ENCODE measurements at regions not wholly inside any gene's neighbourhood (a gene's known extent, or its start where the extent isn't known, plus 50 kb on each side); places are given as distances from the start of the nearest gene placed in this dataset.
"Not testable (repeated sequence)": the region's sequence is repeated elsewhere in the genome, so short reads cannot be mapped to it uniquely, and the experiment has no call there.

GRCh38 chr12:75666126-75666938 is 154.9 kb upstream of the KRR1 start:
- no peak for DNase-seq
- ChIA-PET POLR2A (no interaction called here), CTCF (interaction anchor here (1.3 kb wide), 1 partner anchor 118 kb away, joined by 5 read pairs; no protein-coding TSS in a partner anchor)
- Mint-ChIP-seq H3K4me3 (no peak overlapping the region), H3K27me3 (no peaks in the 10 kb centered on the region), H3K4me1 (no peaks in the 10 kb centered on the region), H3K27ac (no peak overlapping the region), H3K9me3 (ENCODE audit: low read depth) (no peaks in the 10 kb centered on the region), H3K36me3 (ENCODE audit: low read depth) (no peaks in the 10 kb centered on the region)
- ATAC-seq: no peak
- intact Hi-C loops (cut with DNase I, micrococcal nuclease): no loop called here

GRCh38 chr12:75665216-75665615 is 153.8 kb upstream of the KRR1 start:
- intact Hi-C loops (cut with DNase I, micrococcal nuclease): no loop called here
- ATAC-seq (no peak), DNase-seq (no peak)
- POLR2A ChIA-PET: no interaction called here
- H3K36me3 Mint-ChIP-seq (ENCODE audit: low read depth): no peaks in the 10 kb centered on the region
- CTCF ChIA-PET: interaction anchor here (1.3 kb wide), 1 partner anchor 119 kb away, joined by 5 read pairs; no protein-coding TSS in a partner anchor
- H3K4me3 Mint-ChIP-seq: no peak overlapping the region
- no peaks in the 10 kb centered on the region for H3K27me3 Mint-ChIP-seq
- H3K9me3 Mint-ChIP-seq (ENCODE audit: low read depth): no peaks in the 10 kb centered on the region
- H3K27ac Mint-ChIP-seq: no peak overlapping the region
- H3K4me1 Mint-ChIP-seq: no peaks in the 10 kb centered on the region

GRCh38 chr12:75662511-75663159 is 151.2 kb upstream of the KRR1 start:
- ChIA-PET CTCF (interaction anchor here (0.7 kb wide), 1 partner anchor 294 kb away, joined by 4 read pairs; no protein-coding TSS in a partner anchor), POLR2A (no interaction called here)

GRCh38 chr12:75661908-75662307 is 150.5 kb upstream of the KRR1 start:
- H3K27me3 Mint-ChIP-seq: no peaks in the 10 kb centered on the region
- peaks cover 6% of the 10 kb centered on the region for H3K4me1 Mint-ChIP-seq
- ChIA-PET POLR2A (no interaction called here), CTCF (interaction anchor here (0.7 to 1.6 kb wide), 2 partner anchors 16 to 293 kb away, joined by 3 to 4 read pairs; no protein-coding TSS in a partner anchor)
- no peaks in the 10 kb centered on the region for H3K9me3 Mint-ChIP-seq (ENCODE audit: low read depth)
- ATAC-seq: no peak
- H3K36me3 Mint-ChIP-seq (ENCODE audit: low read depth): no peaks in the 10 kb centered on the region
- H3K27ac Mint-ChIP-seq: no peak overlapping the region
- intact Hi-C loops (cut with DNase I, micrococcal nuclease): no loop called here
- no peak for DNase-seq
- H3K4me3 Mint-ChIP-seq: no peak overlapping the region

More at GRCh38 chr12:75662511-75663159, 151.2 kb upstream of the KRR1 start:
- H3K36me3 Mint-ChIP-seq (ENCODE audit: low read depth): no peaks in the 10 kb centered on the region
- no peaks in the 10 kb centered on the region for H3K27me3 Mint-ChIP-seq
- ATAC-seq (no peak), DNase-seq (no peak)
- no peaks in the 10 kb centered on the region for H3K9me3 Mint-ChIP-seq (ENCODE audit: low read depth)
- intact Hi-C loops (cut with DNase I, micrococcal nuclease): no loop called here
- no peak overlapping the region for H3K4me3 Mint-ChIP-seq
- no peak overlapping the region for H3K27ac Mint-ChIP-seq
- peaks cover 6% of the 10 kb centered on the region for H3K4me1 Mint-ChIP-seq

GRCh38 chr12:75660805-75661404 is 149.5 kb upstream of the KRR1 start:
- H3K4me3 Mint-ChIP-seq: no peak overlapping the region
- CTCF ChIA-PET: interaction anchor here (1.6 kb wide), 1 partner anchor 15 kb away, joined by 3 read pairs; no protein-coding TSS in a partner anchor
- no peaks in the 10 kb centered on the region for H3K36me3 Mint-ChIP-seq (ENCODE audit: low read depth)
- H3K4me1 Mint-ChIP-seq: peaks cover 6% of the 10 kb centered on the region
- DNase-seq (no peak), ATAC-seq (no peak)
- H3K27me3 Mint-ChIP-seq: no peaks in the 10 kb centered on the region
- no peak overlapping the region for H3K27ac Mint-ChIP-seq
- POLR2A ChIA-PET: no interaction called here
- intact Hi-C loops (cut with DNase I, micrococcal nuclease): no loop called here
- H3K9me3 Mint-ChIP-seq (ENCODE audit: low read depth): no peaks in the 10 kb centered on the region

- peaks cover 13% of the 10 kb centered on the region for H3K4me1 Mint-ChIP-seq
- H3K27me3 Mint-ChIP-seq: no peaks in the 10 kb centered on the region
- DNase-seq (no peak), ATAC-seq (peak; percentile 65)
- H3K4me3 Mint-ChIP-seq: no peak overlapping the region
- POLR2A ChIA-PET: interaction anchor here (0.6 kb wide), 1 partner anchor 1101 kb away, joined by 8 read pairs; no protein-coding TSS in a partner anchor
- CTCF ChIA-PET: interaction anchor here (0.9 to 1.3 kb wide), 2 partner anchors 12 to 17 kb away, joined by 3 read pairs; no protein-coding TSS in a partner anchor
- H3K9me3 Mint-ChIP-seq (ENCODE audit: low read depth): no peaks in the 10 kb centered on the region
- no peak overlapping the region for H3K27ac Mint-ChIP-seq
- no peaks in the 10 kb centered on the region for H3K36me3 Mint-ChIP-seq (ENCODE audit: low read depth)
- intact Hi-C loops (cut with DNase I, micrococcal nuclease): no loop called here
Measured at GRCh38 chr12:75660107-75660530, 148.7 kb upstream of the KRR1 start.

- Mint-ChIP-seq H3K36me3 (ENCODE audit: low read depth) (no peaks in the 10 kb centered on the region), H3K27ac (no peak overlapping the region), H3K27me3 (no peaks in the 10 kb centered on the region), H3K4me1 (peaks cover 14% of the 10 kb centered on the region), H3K9me3 (ENCODE audit: low read depth) (no peaks in the 10 kb centered on the region), H3K4me3 (no peak overlapping the region)
- peak; percentile 33 for DNase-seq
- ChIA-PET POLR2A (interaction anchor here (0.6 kb wide), 1 partner anchor 48 kb away, joined by 3 read pairs; no protein-coding TSS in a partner anchor), CTCF (interaction anchor here (0.7 to 1.3 kb wide), 6 partner anchors 13 to 174 kb away, joined by 3 read pairs; no protein-coding TSS in a partner anchor)
- ATAC-seq: peak; percentile 85
- intact Hi-C loops (cut with DNase I, micrococcal nuclease): loop anchor here in 1 of 2 experiments (2.0 kb wide), 1 partner anchor 18 kb away; no protein-coding TSS in a partner anchor
Measured at GRCh38 chr12:75658901-75659823, 147.8 kb upstream of the KRR1 start.

- H3K27ac Mint-ChIP-seq: no peak overlapping the region
- DNase-seq (no peak), ATAC-seq (no peak)
- intact Hi-C loops (cut with DNase I, micrococcal nuclease): loop anchor here in 1 of 2 experiments (2.0 kb wide), 1 partner anchor 17 kb away; no protein-coding TSS in a partner anchor
- H3K36me3 Mint-ChIP-seq (ENCODE audit: low read depth): no peaks in the 10 kb centered on the region
- no peaks in the 10 kb centered on the region for H3K9me3 Mint-ChIP-seq (ENCODE audit: low read depth)
- peaks cover 5% of the 10 kb centered on the region for H3K27me3 Mint-ChIP-seq
- CTCF ChIA-PET: interaction anchor here (0.7 to 1.0 kb wide), 3 partner anchors 17 to 162 kb away, joined by 3 read pairs; no protein-coding TSS in a partner anchor
- POLR2A ChIA-PET: no interaction called here
- H3K4me1 Mint-ChIP-seq: peaks cover 14% of the 10 kb centered on the region
- no peak overlapping the region for H3K4me3 Mint-ChIP-seq
Measured at GRCh38 chr12:75658286-75658685, 146.9 kb upstream of the KRR1 start.

- no peak for DNase-seq
- ATAC-seq: no peak
- Mint-ChIP-seq H3K9me3 (ENCODE audit: low read depth) (no peaks in the 10 kb centered on the region), H3K4me1 (peaks cover 14% of the 10 kb centered on the region), H3K27me3 (peaks cover 5% of the 10 kb centered on the region), H3K4me3 (no peak overlapping the region), H3K36me3 (ENCODE audit: low read depth) (no peaks in the 10 kb centered on the region), H3K27ac (no peak overlapping the region)
- ChIA-PET CTCF (interaction anchor here (0.8 to 1.0 kb wide), 2 partner anchors 17 to 163 kb away, joined by 3 read pairs; no protein-coding TSS in a partner anchor), POLR2A (no interaction called here)
- intact Hi-C loops (cut with DNase I, micrococcal nuclease): loop anchor here in 1 of 2 experiments (2.0 kb wide), 1 partner anchor 17 kb away; no protein-coding TSS in a partner anchor
Measured at GRCh38 chr12:75657831-75658230, 146.4 kb upstream of the KRR1 start.

- H3K4me3 Mint-ChIP-seq; POLR2A ChIA-PET; H3K27ac Mint-ChIP-seq; intact Hi-C loops (cut with DNase I, micrococcal nuclease); ATAC-seq; H3K27me3 Mint-ChIP-seq; CTCF ChIA-PET; H3K36me3 Mint-ChIP-seq (ENCODE audit: low read depth); H3K9me3 Mint-ChIP-seq (ENCODE audit: low read depth); DNase-seq: not testable (repeated sequence)
- peaks cover 14% of the 10 kb centered on the region for H3K4me1 Mint-ChIP-seq
Measured at GRCh38 chr12:75657354-75657753, 145.9 kb upstream of the KRR1 start.
